DND-41 (cell line): ENCODE measurements at regions not wholly inside any gene's neighbourhood (a gene's known extent, or its start where the extent isn't known, plus 50 kb on each side); places are given as distances from the start of the nearest gene placed in this dataset.

ENCODE experiments used
- ATAC-seq: fragments of 200-7000 bp; cut with Tn5 transposase; 3 replicates; pipeline ENCODE4 v1.9.1; 2021; ENCODE audit warnings: low read depth; ENCODE audit not compliant: insufficient read depth
- DNase-seq: peaks from one replicate; pipeline ENCODE4 v3.0.0-alpha.2; 2020
- H2AFZ ChIP-seq: 2 replicates; pipeline ENCODE4 v1.6.0; 2012; ENCODE audit warnings: low read depth, low read length
- H3K27ac ChIP-seq: 2 replicates; pipeline ENCODE4 v1.5.1; 2012; ENCODE audit warnings: low read length, inconsistent platforms
- H3K27me3 ChIP-seq: fragments of 200-600 bp; sonication (generic); 2 replicates; pipeline ENCODE4 v1.6.0; 2012; ENCODE audit warnings: low read length, mild to moderate bottlenecking, inconsistent platforms; ENCODE audit not compliant: insufficient read depth, poor library complexity
- H3K36me3 ChIP-seq: 2 replicates; pipeline ENCODE4 v1.5.1; 2012; ENCODE audit warnings: low read length, inconsistent platforms; ENCODE audit not compliant: insufficient read depth
- H3K4me1 ChIP-seq: 2 replicates; pipeline ENCODE4 v1.5.1; 2012; ENCODE audit warnings: mild to moderate bottlenecking, low read length; ENCODE audit not compliant: insufficient read depth
- H3K4me2 ChIP-seq: 2 replicates; pipeline ENCODE4 v1.6.0; 2012; ENCODE audit warnings: mild to moderate bottlenecking, moderate library complexity, low read length, inconsistent platforms; ENCODE audit not compliant: insufficient read depth
- H3K4me3 ChIP-seq, 2 experiments: fragments of 200-600 bp in 1 of 2; shearing (Covaris generic) in 1 of 2; 2 replicates each; pipeline ENCODE4 v1.5.1; 2012 to 2016; ENCODE audit warnings: inconsistent platforms in 2 of 2, low read length in 2 of 2, mild to moderate bottlenecking in 2 of 2, low read depth in 1 of 2, moderate library complexity in 1 of 2
- H3K79me2 ChIP-seq: 2 replicates; pipeline ENCODE4 v1.6.0; 2012; ENCODE audit warnings: low read length, inconsistent platforms; ENCODE audit not compliant: insufficient read depth
- H3K9ac ChIP-seq: 2 replicates; pipeline ENCODE4 v1.6.0; 2012; ENCODE audit warnings: low read depth, mild to moderate bottlenecking, inconsistent platforms, low read length, moderate library complexity
- H3K9me3 ChIP-seq: 2 replicates; pipeline ENCODE4 v1.5.1; 2012; ENCODE audit warnings: low read length, moderate library complexity, mild to moderate bottlenecking, inconsistent platforms; ENCODE audit not compliant: insufficient read depth, severe bottlenecking
- H4K20me1 ChIP-seq: 2 replicates; pipeline ENCODE4 v1.6.0; 2012; ENCODE audit warnings: low read length; ENCODE audit not compliant: insufficient read depth
- CTCF ChIP-seq: IDR thresholded peaks from 2 replicates; pipeline ENCODE4 v1.5.1; 2012; ENCODE audit warnings: borderline replicate concordance, low read length, moderate library complexity, mild to moderate bottlenecking; ENCODE audit not compliant: poor library complexity, severe bottlenecking; ENCODE audit errors: extremely low read depth
- EZH2 ChIP-seq: IDR thresholded peaks from 3 replicates; pipeline ENCODE4 v1.6.1; 2012; ENCODE audit warnings: borderline replicate concordance, low read depth, mild to moderate bottlenecking, moderate library complexity, low read length, inconsistent platforms; ENCODE audit not compliant: severe bottlenecking

- Histone ChIP-seq H2AFZ (no peak overlapping the region), H3K4me1 (no peaks in the 10 kb centered on the region), H4K20me1 (no peaks in the 10 kb centered on the region), H3K36me3 (no peaks in the 10 kb centered on the region), H3K27ac (no peak overlapping the region), H3K4me3 (no peak overlapping the region), H3K4me2 (no peak overlapping the region), H3K79me2 (no peaks in the 10 kb centered on the region), H3K9me3 (no peaks in the 10 kb centered on the region), H3K27me3 (no peaks in the 10 kb centered on the region), H3K9ac (no peak overlapping the region)
- TF ChIP-seq EZH2 (no peak), CTCF (no peak)
- ATAC-seq (no peak), DNase-seq (no peak)
Observed at GRCh38 chr5:113806904-113807303, 293.4 kb downstream of the YTHDC2 start.

- Histone ChIP-seq H3K4me1 (no peaks in the 10 kb centered on the region), H3K4me2 (no peak overlapping the region), H3K27ac (no peak overlapping the region), H3K79me2 (no peaks in the 10 kb centered on the region), H3K27me3 (no peaks in the 10 kb centered on the region), H2AFZ (no peak overlapping the region), H4K20me1 (no peaks in the 10 kb centered on the region), H3K9me3 (no peaks in the 10 kb centered on the region), H3K4me3 (no peak overlapping the region), H3K36me3 (no peaks in the 10 kb centered on the region), H3K9ac (no peak overlapping the region)
- ATAC-seq: no peak
- TF ChIP-seq EZH2 (no peak), CTCF (no peak)
- DNase-seq: no peak
Observed at GRCh38 chr5:113807427-113807991, 294.0 kb downstream of the YTHDC2 start.

GRCh38 chr5:113808956-113809355, 295.5 kb downstream of the YTHDC2 start:
- no peaks in the 10 kb centered on the region for H3K27me3 ChIP-seq
- H3K9me3 ChIP-seq: no peaks in the 10 kb centered on the region
- no peak overlapping the region for H3K9ac ChIP-seq
- DNase-seq: no peak
- no peak for TF ChIP-seq CTCF
- no peak for TF ChIP-seq EZH2
- H3K4me1 ChIP-seq: no peaks in the 10 kb centered on the region
- H3K4me3 ChIP-seq: no peak overlapping the region
- no peak for ATAC-seq
- no peaks in the 10 kb centered on the region for H3K79me2 ChIP-seq
- H3K27ac ChIP-seq: no peak overlapping the region
- no peaks in the 10 kb centered on the region for H4K20me1 ChIP-seq
- H2AFZ ChIP-seq: no peak overlapping the region
- no peaks in the 10 kb centered on the region for H3K36me3 ChIP-seq
- H3K4me2 ChIP-seq: no peak overlapping the region

- Histone ChIP-seq H2AFZ (no peak overlapping the region), H4K20me1 (no peaks in the 10 kb centered on the region), H3K79me2 (no peaks in the 10 kb centered on the region), H3K27me3 (no peaks in the 10 kb centered on the region), H3K4me3 (no peak overlapping the region), H3K9me3 (no peaks in the 10 kb centered on the region), H3K4me1 (no peaks in the 10 kb centered on the region), H3K4me2 (no peak overlapping the region), H3K27ac (no peak overlapping the region), H3K9ac (no peak overlapping the region), H3K36me3 (no peaks in the 10 kb centered on the region)
- DNase-seq (no peak), ATAC-seq (no peak)
- no peak for TF ChIP-seq EZH2
- TF ChIP-seq CTCF: no peak
Observed at GRCh38 chr5:113809626-113810025, 296.1 kb downstream of the YTHDC2 start.
